Umbilical cord (tissue), 1 donor: ENCODE measurements at regions not wholly inside any gene's neighbourhood (a gene's known extent, or its start where the extent isn't known, plus 50 kb on each side); places are given as distances from the start of the nearest gene placed in this dataset.
"Not testable (repeated sequence)": the region's sequence is repeated elsewhere in the genome, so short reads cannot be mapped to it uniquely, and the experiment has no call there.

Experiments
- DNase-seq: peaks from one replicate; pipeline ENCODE4 v3.0.0-alpha.2; 2015; ENCODE audit warnings: low spot score

DNA sequence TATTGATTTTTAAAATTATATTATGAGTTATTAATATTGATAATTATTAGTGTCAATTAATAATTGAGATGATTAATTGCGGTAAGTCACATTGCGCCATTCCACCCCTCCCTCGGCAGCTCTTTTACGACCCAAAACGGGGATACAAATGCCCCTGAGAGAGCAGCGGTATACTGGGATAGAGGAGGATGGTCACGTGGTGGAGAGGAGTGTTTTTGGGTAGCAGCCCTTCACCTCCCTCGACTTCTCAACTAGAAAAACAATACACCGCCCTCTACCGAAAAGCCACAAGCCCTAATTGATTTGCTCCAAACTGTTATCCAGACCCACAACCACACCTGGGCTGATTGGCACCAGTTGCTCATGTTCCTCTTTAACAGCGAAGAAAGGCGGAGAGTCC, 71.0 kb downstream of the DAPL1 start:
- not testable (repeated sequence) for DNase-seq

GRCh38 chr2:158867531-158868191, 72.5 kb downstream of the DAPL1 start:
- DNase-seq, result not testable (repeated sequence)

DNA sequence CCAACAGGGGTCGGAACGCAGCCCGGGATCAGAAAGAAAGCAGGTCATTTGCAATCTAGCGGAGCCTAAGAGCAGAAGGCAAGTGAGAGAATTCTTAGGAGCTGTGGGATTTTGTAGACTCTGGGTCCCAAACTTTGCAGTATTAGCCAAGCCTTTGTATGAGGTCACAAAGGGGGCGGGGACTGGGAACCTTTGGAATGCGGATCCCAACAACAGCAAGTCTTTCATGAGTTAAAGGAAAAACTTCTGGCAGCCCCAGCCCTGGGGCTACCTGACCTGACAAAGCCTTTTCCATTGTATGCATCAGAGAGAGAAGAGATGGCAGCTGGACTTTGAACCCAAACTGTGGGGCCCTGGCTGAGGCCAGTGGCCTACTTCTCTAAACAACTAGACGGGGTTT, 73.3 kb downstream of the DAPL1 start:
- not testable (repeated sequence) for DNase-seq

DNA sequence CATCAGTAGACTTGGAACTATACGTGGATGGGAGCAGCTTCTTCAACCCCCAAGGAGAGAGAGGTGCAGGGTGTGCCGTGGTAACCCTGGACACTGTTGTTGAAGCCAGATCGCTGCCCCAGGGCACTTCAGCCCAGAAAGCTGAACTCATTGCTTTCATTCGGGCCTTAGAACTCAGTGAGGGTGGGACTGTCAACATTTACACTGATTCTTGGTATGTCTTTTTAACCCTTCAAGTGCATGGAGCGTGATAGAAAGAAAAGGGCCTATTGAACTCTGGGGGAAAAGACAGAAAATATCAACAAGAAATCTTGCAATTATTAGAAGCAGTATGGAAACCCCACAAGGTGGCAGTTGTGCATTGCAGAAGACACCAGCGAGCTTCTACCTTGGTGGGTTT, 74.0 kb downstream of the DAPL1 start:
- not testable (repeated sequence) for DNase-seq

DNA sequence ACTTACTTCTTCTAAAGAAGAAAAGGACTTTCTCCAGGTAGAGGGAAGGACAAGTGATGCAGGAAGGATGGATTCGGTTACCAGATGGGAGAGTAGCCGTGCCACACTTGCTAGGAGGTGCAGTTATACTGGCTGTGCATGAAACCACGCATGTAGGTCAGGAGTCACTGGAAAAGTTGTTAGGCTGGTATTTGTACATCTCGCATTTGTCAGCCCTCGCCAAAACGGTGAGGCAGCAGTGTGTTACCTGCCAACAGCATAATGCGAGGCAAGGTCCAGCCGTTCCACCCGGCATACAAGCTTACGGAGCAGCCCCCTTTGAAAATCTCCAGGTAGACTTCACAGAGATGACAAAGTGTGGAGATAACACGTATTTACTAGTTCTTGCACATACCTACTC, 74.5 kb downstream of the DAPL1 start:
- DNase-seq, result peak; percentile 15

GRCh38 chr2:158878003-158878402, 82.9 kb downstream of the DAPL1 start:
- no peak for DNase-seq

- no peak for DNase-seq
Observed at GRCh38 chr2:158879229-158879903, 84.2 kb downstream of the DAPL1 start.

DNA sequence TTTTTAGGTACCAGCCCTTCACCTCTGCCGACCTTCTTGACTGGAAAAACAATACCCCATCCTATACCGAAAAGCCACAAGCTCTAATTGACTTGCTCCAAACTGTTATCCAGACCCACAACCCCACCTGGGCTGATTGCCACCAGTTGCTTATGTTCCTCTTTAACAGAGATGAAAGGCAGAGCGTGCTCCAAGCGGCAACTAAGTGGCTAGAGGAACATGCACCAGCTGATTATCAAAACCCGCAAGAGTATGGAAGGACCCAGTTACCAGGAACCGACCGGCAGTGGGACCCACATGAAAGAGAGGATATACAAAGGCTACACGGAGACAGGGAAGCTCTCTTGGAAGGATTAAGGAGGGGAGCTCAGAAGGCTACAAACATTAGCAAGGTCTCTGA, 86.1 kb upstream of the TANC1 start:
- DNase-seq, result peak; percentile 85

DNA sequence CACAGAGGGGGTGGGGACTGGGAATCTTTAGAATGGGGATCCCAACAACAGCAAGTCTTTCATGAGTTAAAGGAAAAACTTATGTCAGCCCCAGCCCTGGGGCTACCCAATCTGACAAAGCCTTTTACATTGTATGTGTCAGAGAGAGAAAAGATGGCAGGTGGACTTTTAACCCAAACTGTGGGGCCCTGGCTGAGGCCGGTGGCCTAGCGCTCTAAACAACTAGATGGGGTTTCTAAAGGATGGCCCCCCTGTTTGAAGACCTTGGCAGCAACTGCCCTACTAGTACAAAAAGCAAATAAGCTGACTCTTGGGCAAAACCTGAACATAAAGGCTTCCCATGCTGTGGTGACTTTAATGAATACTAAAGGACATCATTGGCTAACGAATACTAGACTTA, 83.9 kb upstream of the TANC1 start:
- DNase-seq, result not testable (repeated sequence)

GRCh38 chr2:158885018-158885678, 83.3 kb upstream of the TANC1 start:
- DNase-seq, result not testable (repeated sequence)

DNA sequence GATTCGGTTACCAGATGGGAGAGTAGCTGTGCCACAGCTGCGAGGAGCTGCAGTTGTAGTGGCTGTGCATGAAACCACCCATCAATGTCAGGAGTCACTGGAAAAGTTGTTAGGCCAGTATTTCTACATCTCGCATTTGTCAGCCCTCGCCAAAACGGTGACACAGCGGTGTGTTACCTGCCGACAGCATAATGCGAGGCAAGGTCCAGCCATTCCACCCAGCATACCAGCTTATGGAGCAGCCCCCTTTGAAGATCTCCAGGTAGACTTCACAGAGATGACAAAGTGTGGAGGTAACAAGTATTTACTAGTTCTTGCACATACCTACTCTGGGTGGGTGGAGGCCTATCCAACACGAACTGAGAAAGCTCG, 82.8 kb upstream of the TANC1 start:
- peak; percentile 73 for DNase-seq

DNA sequence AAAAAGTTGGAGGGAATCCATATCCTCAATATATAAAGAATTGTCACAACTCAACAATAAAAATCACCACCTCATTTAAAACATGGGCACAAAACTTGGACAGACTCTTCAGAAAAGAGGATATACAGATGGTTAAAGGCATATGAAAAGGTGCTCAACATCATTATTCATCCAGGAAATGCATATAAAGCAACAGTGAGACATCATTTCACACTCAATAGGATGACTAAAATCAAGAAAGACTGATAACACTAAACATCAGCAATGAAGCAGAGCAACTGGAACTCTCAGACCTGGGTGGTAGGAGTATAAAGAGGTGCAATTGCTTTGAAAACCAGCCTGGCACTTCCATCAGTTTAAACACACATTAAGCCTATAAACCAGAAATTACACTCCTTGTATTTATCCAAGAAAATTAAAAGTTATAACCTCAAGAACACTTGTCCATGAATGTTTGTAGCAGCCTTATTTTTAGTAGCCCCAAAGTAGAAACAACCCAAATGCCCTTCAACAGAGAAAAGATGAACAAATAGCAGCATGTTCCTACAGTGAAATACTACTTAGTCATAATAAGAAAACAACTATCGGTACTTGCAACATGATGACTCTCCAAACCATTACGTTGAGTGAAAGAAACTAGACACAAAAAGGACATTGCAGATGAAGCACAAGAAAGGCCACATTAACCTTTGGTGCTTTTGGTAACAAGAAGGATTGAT, 79.1 kb upstream of the TANC1 start:
- DNase-seq, result no peak

DNA sequence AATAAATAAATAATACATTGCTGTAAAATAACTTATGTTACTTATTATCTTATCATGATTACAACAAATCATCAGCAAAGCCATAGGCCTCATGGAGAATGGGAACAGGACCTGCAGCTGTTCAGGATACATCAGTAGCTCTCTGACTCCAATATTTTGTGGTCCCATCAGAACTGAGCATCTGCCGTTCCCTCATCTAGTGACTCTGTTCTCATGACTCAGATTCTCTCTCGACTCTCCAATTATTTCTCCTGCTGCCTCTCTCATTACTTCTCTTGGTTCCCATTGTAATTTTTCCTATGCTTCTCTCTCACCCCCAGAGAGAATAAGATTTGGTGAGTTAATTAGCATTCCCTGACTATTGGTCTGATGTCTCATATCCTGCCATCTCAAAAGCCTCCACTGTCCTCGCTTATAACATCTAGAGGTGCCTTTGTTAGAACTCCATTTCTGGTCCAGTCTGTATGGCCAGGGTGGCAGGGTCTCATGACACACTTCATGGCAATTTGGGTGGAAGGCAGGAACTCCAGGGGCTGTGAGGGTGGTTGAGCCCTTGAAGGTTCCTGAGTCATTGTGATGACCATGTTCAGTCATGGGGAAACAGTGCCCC, 78.0 kb upstream of the TANC1 start:
- no peak for DNase-seq

DNA sequence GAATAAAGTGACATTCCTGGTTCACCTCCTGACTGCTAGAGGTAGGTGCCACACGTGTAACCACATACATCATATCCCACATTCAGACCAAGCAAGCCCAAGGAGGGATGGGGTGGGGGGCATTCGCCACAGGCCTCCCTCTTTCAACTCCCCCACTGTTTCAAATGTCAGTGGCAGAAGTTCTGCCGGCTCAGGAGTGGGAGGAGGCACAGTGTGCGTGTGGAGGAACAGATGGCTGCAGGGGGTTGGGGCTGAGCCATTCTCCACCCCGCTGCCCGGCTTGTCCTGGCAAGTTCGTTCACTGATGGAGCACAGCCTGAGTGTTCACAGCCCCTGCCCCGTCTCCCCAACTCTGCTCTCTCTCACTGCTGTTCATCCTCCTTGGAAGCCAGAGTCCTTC, 75.4 kb upstream of the TANC1 start:
- peak; percentile 76 for DNase-seq

DNA sequence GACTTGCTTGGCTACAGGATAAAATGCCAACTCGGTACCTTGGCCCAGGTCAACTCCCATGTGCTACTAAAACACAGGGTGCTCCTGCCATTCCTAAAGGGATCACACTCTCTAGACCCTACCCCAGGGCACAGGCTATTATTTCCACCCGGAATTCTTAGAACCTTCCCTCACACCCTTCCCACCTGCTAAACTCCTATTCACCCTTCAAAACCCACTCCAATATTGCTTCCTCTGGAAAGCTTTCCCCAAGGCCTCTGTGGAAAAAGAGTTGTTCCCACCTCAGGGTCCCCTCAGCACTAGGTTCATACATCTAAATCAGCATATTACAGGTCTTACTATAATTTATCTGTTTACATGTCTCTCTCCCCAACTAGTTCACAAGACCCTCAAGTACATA, 75.0 kb upstream of the TANC1 start:
- no peak for DNase-seq

- peak; percentile 76 for DNase-seq
Observed at GRCh38 chr2:158894078-158894477, 74.4 kb upstream of the TANC1 start.

DNA sequence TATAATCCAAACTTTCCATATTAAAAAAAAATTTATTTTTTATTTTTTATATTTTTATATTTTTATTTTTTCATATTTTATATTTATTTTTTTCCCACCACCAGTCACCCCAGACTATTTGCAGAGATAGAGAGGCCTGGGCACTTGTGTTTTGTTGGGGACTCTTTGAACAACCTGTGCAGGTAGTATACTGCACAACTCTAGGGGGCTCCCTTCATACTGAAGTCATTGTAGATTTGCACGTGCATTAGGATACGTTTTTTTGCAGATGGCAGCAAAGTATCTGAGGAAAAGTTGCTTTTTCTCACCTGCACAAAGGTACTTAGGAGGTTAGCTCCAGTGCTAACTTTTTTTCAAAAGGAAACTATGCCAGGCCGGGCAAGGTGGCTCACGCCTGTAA, 73.9 kb upstream of the TANC1 start:
- no peak for DNase-seq

DNA sequence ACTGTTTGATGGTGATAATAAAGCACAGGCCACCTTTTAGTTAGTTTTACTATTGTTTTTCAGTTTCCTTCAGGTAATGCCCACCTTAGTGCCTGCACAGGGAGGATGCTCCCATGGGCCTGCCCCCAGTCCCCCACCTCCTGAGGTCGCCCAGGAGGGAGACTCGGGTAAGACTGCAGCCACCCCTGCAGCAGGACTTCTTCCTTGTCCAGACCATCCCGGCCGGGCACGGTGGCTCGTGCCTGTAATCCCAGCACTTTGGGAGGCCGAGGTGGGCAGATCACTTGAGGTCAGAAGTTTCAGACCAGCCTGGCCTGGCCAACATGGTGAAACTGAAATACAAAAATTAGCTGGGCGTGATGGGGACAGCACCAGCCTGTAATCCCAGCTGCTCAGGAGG, 68.1 kb upstream of the TANC1 start:
- DNase-seq, result no peak

- no peak for DNase-seq
Observed at GRCh38 chr2:158902005-158902398, 66.4 kb upstream of the TANC1 start.

GRCh38 chr2:158903711-158904405, 64.6 kb upstream of the TANC1 start:
- no peak for DNase-seq

- DNase-seq, result peak; percentile 30
Observed at GRCh38 chr2:158904627-158905177, 63.7 kb upstream of the TANC1 start.
